NCI-H226 (cell line): ENCODE measurements at regions not wholly inside any gene's neighbourhood (a gene's known extent, or its start where the extent isn't known, plus 50 kb on each side); places are given as distances from the start of the nearest gene placed in this dataset.
A peak's percentile ranks its signal among the peaks of the same experiment; 100 is the strongest.

Source experiments
- DNase-seq: peaks from one replicate; pipeline ENCODE4 v3.0.0-alpha.2; 2015

GRCh38 chr1:48164571-48164970 lies 57.9 kb upstream of the SLC5A9 start:
- DNase-seq: no peak

GRCh38 chr1:48160486-48161132 lies 61.9 kb upstream of the SLC5A9 start:
- DNase-seq: no peak

- DNase-seq: no peak
Observed at GRCh38 chr1:48139275-48139674, 83.2 kb upstream of the SLC5A9 start.

GRCh38 chr1:48127735-48128685 lies 94.5 kb upstream of the SLC5A9 start:
- DNase-seq: no peak

GRCh38 chr1:48123647-48124046 lies 98.9 kb upstream of the SLC5A9 start:
- no peak for DNase-seq

GRCh38 chr1:48121955-48122354 lies 100.6 kb upstream of the SLC5A9 start:
- no peak for DNase-seq

GRCh38 chr1:48120621-48121020 lies 101.9 kb upstream of the SLC5A9 start:
- DNase-seq: no peak

- no peak for DNase-seq
Observed at GRCh38 chr1:48115835-48116234, 106.7 kb upstream of the SLC5A9 start.

- no peak for DNase-seq
Observed at GRCh38 chr1:48114596-48115382, 107.7 kb upstream of the SLC5A9 start.

GRCh38 chr1:48109390-48110013 lies 112.3 kb upstream of the TRABD2B start:
- peak; percentile 16 for DNase-seq

- no peak for DNase-seq
Observed at GRCh38 chr1:48107516-48107915, 110.3 kb upstream of the TRABD2B start.

- DNase-seq: no peak
Observed at GRCh38 chr1:48106049-48106448, 108.9 kb upstream of the TRABD2B start.

GRCh38 chr1:48105165-48105564 lies 108.0 kb upstream of the TRABD2B start:
- DNase-seq: no peak

GRCh38 chr1:48103495-48103894 lies 106.3 kb upstream of the TRABD2B start:
- no peak for DNase-seq

- no peak for DNase-seq
Observed at GRCh38 chr1:48102766-48103165, 105.6 kb upstream of the TRABD2B start.

GRCh38 chr1:48099072-48099773 lies 102.0 kb upstream of the TRABD2B start:
- no peak for DNase-seq

- peak; percentile 51 for DNase-seq
Observed at GRCh38 chr1:48093696-48094528, 96.7 kb upstream of the TRABD2B start.

GRCh38 chr1:48093147-48093546 lies 96.0 kb upstream of the TRABD2B start:
- no peak for DNase-seq

GRCh38 chr1:48092401-48092800 lies 95.2 kb upstream of the TRABD2B start:
- DNase-seq: no peak

- DNase-seq: no peak
Observed at GRCh38 chr1:48089356-48089891, 92.2 kb upstream of the TRABD2B start.

- DNase-seq: peak; percentile 12
Observed at GRCh38 chr1:48084826-48085225, 87.6 kb upstream of the TRABD2B start.
